WTC11 (cell line): ENCODE measurements at regions not wholly inside any gene's neighbourhood (a gene's known extent, or its start where the extent isn't known, plus 50 kb on each side); places are given as distances from the start of the nearest gene placed in this dataset.

Source experiments
- ATAC-seq: fragments of 200-7000 bp; cut with Tn5 transposase; 2 replicates; pipeline ENCODE4 v1.10.0; 2021; ENCODE audit warnings: mild to moderate bottlenecking, moderate library complexity
- CTCF ChIA-PET: fragments of 300-600 bp; sonication (Branson Sonifier 250); formaldehyde crosslinking; loops from one replicate; lab custom pipeline; 2021; ENCODE audit warnings: antibody characterized with exemption; lab: Charles Lee
- POLR2A ChIA-PET: fragments of 350-600 bp; sonication (Branson Sonifier 250); formaldehyde crosslinking; loops from one replicate; lab custom pipeline; 2021; ENCODE audit warnings: antibody characterized with exemption; lab: Charles Lee
- DNase-seq: peaks from one replicate; pipeline ENCODE4 v3.0.0; 2021; ENCODE audit warnings: low spot score
- H3K27ac Mint-ChIP-seq: 2 replicates; pipeline ENCODE4 v1.8.0; 2021; ENCODE audit warnings: mixed read lengths
- H3K27me3 Mint-ChIP-seq: 2 replicates; pipeline ENCODE4 v1.8.0; 2021; ENCODE audit warnings: low read depth, mild to moderate bottlenecking, moderate library complexity, mixed read lengths
- H3K36me3 Mint-ChIP-seq: 2 replicates; pipeline ENCODE4 v1.8.0; 2021; ENCODE audit warnings: mixed read lengths
- H3K4me1 Mint-ChIP-seq: 2 replicates; pipeline ENCODE4 v1.8.0; 2022; ENCODE audit warnings: mixed read lengths
- H3K4me3 Mint-ChIP-seq: 2 replicates; pipeline ENCODE4 v1.8.0; 2021; ENCODE audit warnings: mild to moderate bottlenecking, moderate library complexity, mixed read lengths
- H3K9me3 Mint-ChIP-seq: 2 replicates; pipeline ENCODE4 v1.8.0; 2021; ENCODE audit warnings: mixed read lengths
- ATF1 ChIP-seq: sonication (generic); formaldehyde crosslinking; IDR thresholded peaks from 2 replicates; pipeline ENCODE4 v1.8.1; 2023; ENCODE audit warnings: mild to moderate bottlenecking, moderate library complexity, missing genetic modification reagents
- FOXK1 ChIP-seq: sonication (generic); formaldehyde crosslinking; IDR thresholded peaks from 2 replicates; pipeline ENCODE4 v1.8.0; 2022; ENCODE audit warnings: mild to moderate bottlenecking, moderate library complexity, missing genetic modification reagents
- GABPB1 ChIP-seq: sonication (generic); formaldehyde crosslinking; IDR thresholded peaks from 2 replicates; pipeline ENCODE4 v1.8.1; 2023; ENCODE audit warnings: mild to moderate bottlenecking, missing genetic modification reagents
- GRHL2 ChIP-seq: fragments of 250-450 bp; sonication (Bioruptor Pico); IDR thresholded peaks from 2 replicates; pipeline ENCODE4 v1.8.0; 2022; ENCODE audit warnings: mild to moderate bottlenecking, moderate library complexity; ENCODE audit not compliant: insufficient replicate concordance, severe bottlenecking
- IRF2 ChIP-seq: sonication (generic); formaldehyde crosslinking; IDR thresholded peaks from 2 replicates; pipeline ENCODE4 v1.8.0; 2022; ENCODE audit warnings: low read depth, missing genetic modification reagents, borderline replicate concordance
- JAZF1 ChIP-seq: fragments of 250-450 bp; sonication (Bioruptor Pico); IDR thresholded peaks from 2 replicates; pipeline ENCODE4 v1.9.0; 2021; ENCODE audit warnings: moderate library complexity, mild to moderate bottlenecking, inconsistent platforms
- ZNF121 ChIP-seq: sonication (generic); formaldehyde crosslinking; IDR thresholded peaks from 2 replicates; pipeline ENCODE4 v1.8.0; 2023; ENCODE audit warnings: missing genetic modification reagents
- ZNF317 ChIP-seq: sonication (generic); formaldehyde crosslinking; IDR thresholded peaks from 2 replicates; pipeline ENCODE4 v1.8.1; 2023; ENCODE audit warnings: low read depth, mild to moderate bottlenecking, moderate library complexity, missing genetic modification reagents, borderline replicate concordance
- ZNF416 ChIP-seq: fragments of 250-450 bp; sonication (Bioruptor Pico); IDR thresholded peaks from 2 replicates; pipeline ENCODE4 v1.9.0; 2021; ENCODE audit warnings: mild to moderate bottlenecking, inconsistent platforms
- TF ChIP-seq, protein P1 (sequence below): sonication (generic); formaldehyde crosslinking; IDR thresholded peaks from 2 replicates; pipeline ENCODE4 v1.8.1; 2023; ENCODE audit warnings: mild to moderate bottlenecking, missing genetic modification reagents, moderate library complexity
- TF ChIP-seq, protein P2 (sequence below): fragments of 250-450 bp; sonication (Bioruptor Pico); conservative IDR thresholded peaks from 2 replicates; pipeline ENCODE4 v1.9.0; 2021; ENCODE audit warnings: mild to moderate bottlenecking
- TF ChIP-seq, protein P3 (sequence below): sonication (generic); formaldehyde crosslinking; IDR thresholded peaks from 2 replicates; pipeline ENCODE4 v1.8.1; 2023; ENCODE audit warnings: mild to moderate bottlenecking, missing genetic modification reagents, borderline replicate concordance
- TF ChIP-seq, protein P4 (sequence below): fragments of 250-450 bp; sonication (Bioruptor Pico); IDR thresholded peaks from 2 replicates; pipeline ENCODE4 v1.9.0; 2021; ENCODE audit warnings: moderate library complexity, mild to moderate bottlenecking, inconsistent platforms, borderline replicate concordance
- TF ChIP-seq, protein P5 (sequence below): fragments of 200-600 bp; IDR thresholded peaks from 2 replicates; pipeline ENCODE4 v1.8.0; 2022; ENCODE audit warnings: antibody characterized with exemption
- TF ChIP-seq, protein P6 (sequence below): sonication (generic); formaldehyde crosslinking; IDR thresholded peaks from 2 replicates; pipeline ENCODE4 v1.8.0; 2022; ENCODE audit warnings: mild to moderate bottlenecking, missing genetic modification reagents

DNA sequence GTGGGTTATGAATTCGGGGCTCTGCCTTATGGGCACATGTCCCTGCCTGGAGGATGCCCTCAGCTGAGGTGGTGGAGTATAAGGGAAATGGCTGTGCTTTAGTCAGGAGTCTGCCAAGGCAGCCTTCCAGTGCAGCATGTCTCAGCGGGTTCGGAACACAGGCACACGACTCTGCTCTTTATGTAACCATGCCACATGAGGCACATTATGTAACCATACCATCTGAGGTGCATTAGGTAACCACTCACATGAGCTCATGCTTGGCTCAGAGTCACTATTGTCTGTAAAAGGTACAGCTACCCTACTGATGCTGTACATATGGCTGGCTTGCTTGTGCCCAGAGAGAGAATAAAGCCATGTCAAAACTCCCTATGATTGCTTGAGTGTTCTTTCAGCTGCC lies 723.6 kb downstream of the TRAM1L1 start:
- CTCF ChIA-PET, result no interaction called here
- TF ChIP-seq ZNF317 (CRISPR knock-in tag) (no peak), GRHL2 (CRISPR knock-in tag) (no peak), IRF2 (CRISPR knock-in tag) (no peak), ZNF416 (CRISPR knock-in tag) (no peak)
- TF ChIP-seq, protein P1, sequence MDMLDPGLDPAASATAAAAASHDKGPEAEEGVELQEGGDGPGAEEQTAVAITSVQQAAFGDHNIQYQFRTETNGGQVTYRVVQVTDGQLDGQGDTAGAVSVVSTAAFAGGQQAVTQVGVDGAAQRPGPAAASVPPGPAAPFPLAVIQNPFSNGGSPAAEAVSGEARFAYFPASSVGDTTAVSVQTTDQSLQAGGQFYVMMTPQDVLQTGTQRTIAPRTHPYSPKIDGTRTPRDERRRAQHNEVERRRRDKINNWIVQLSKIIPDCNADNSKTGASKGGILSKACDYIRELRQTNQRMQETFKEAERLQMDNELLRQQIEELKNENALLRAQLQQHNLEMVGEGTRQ (CRISPR knock-in tag), result no peak
- TF ChIP-seq, protein P2, sequence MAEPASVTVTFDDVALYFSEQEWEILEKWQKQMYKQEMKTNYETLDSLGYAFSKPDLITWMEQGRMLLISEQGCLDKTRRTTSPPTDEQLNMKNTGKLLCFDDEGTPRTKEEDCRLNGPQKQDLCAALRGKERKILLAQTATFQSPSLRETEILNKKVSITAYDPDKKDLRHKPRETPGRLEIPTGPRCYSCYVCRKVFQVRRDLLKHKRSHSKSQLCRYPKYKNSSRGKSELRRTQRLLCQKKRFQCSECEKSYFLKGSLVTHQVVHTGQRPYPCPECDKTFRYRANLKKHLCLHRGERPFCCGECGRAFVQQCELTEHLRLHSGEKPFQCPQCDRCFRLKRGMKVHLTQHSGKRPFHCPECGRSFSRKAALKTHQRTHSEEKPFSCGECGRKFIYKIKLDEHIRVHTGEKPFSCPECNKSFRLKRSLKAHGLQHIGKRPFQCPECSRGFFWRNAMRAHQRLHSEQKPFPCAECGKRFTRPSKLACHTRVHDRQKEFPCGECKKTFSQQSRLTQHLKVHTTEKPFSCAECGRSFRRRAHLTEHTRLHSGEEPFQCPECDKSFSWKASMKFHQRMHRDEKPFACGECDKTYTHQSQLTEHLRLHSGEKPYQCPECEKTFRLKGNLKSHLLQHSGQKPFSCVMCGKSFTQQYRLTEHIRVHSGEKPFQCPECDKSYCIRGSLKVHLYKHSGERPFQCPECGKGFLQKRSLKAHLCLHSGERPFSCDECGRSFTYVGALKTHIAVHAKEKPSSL, result no peak
- TF ChIP-seq, protein P3, sequence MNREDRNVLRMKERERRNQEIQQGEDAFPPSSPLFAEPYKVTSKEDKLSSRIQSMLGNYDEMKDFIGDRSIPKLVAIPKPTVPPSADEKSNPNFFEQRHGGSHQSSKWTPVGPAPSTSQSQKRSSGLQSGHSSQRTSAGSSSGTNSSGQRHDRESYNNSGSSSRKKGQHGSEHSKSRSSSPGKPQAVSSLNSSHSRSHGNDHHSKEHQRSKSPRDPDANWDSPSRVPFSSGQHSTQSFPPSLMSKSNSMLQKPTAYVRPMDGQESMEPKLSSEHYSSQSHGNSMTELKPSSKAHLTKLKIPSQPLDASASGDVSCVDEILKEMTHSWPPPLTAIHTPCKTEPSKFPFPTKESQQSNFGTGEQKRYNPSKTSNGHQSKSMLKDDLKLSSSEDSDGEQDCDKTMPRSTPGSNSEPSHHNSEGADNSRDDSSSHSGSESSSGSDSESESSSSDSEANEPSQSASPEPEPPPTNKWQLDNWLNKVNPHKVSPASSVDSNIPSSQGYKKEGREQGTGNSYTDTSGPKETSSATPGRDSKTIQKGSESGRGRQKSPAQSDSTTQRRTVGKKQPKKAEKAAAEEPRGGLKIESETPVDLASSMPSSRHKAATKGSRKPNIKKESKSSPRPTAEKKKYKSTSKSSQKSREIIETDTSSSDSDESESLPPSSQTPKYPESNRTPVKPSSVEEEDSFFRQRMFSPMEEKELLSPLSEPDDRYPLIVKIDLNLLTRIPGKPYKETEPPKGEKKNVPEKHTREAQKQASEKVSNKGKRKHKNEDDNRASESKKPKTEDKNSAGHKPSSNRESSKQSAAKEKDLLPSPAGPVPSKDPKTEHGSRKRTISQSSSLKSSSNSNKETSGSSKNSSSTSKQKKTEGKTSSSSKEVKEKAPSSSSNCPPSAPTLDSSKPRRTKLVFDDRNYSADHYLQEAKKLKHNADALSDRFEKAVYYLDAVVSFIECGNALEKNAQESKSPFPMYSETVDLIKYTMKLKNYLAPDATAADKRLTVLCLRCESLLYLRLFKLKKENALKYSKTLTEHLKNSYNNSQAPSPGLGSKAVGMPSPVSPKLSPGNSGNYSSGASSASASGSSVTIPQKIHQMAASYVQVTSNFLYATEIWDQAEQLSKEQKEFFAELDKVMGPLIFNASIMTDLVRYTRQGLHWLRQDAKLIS (CRISPR knock-in tag), result no peak

DNA sequence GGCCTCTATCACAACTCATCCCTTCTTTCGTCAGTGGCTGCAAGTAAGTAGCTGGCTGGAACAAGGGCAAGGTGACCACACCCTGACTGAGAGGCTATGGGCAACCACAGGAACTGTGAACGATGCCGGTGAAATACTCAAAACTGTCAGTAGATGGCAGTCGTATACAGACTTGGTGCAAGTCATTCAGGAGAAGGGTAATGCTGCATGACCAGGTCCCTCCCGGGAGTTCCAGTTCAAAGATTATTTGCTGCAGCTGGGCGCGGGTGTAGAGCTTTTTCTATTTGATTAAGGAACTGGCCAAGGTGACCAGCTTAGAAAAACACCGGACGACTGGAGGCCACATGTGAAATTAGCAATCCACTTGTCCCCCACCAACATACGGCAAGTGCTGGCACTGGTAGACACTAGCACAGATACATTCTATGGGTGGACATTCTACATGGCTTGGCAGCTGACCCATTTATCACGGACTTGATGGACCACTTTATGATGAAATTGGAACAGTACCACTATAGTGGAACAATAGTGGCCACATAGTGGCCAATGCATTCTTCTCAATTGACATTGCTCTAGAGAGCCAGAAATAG lies 726.6 kb downstream of the TRAM1L1 start:
- ATAC-seq (peak; percentile 99), DNase-seq (peak; percentile 83)
- Mint-ChIP-seq H3K27ac (no peak overlapping the region), H3K9me3 (peaks cover 4% of the 10 kb centered on the region; the same call in 1 of the 2 replicates), H3K4me3 (no peak overlapping the region), H3K36me3 (no peaks in the 10 kb centered on the region), H3K27me3 (no peaks in the 10 kb centered on the region), H3K4me1 (peaks cover 1% of the 10 kb centered on the region; the same call in 1 of the 2 replicates)
- ChIA-PET POLR2A (interaction anchor here (0.6 kb wide), 2 partner anchors 133 to 291 kb away, joined by 3 read pairs; no protein-coding TSS in a partner anchor), CTCF (interaction anchor here (1.0 to 1.8 kb wide), 6 partner anchors 8 to 344 kb away, joined by 3 to 8 read pairs (median 4); no protein-coding TSS in a partner anchor)
- TF ChIP-seq ZNF121 (no peak), JAZF1 (CRISPR knock-in tag) (no peak)
- TF ChIP-seq, protein P4, sequence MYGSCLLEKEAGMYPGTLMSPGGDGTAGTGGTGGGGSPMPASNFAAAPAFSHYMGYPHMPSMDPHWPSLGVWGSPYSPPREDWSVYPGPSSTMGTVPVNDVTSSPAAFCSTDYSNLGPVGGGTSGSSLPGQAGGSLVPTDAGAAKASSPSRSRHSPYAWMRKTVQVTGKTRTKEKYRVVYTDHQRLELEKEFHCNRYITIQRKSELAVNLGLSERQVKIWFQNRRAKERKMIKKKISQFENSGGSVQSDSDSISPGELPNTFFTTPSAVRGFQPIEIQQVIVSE, result no peak
- TF ChIP-seq, protein P5, sequence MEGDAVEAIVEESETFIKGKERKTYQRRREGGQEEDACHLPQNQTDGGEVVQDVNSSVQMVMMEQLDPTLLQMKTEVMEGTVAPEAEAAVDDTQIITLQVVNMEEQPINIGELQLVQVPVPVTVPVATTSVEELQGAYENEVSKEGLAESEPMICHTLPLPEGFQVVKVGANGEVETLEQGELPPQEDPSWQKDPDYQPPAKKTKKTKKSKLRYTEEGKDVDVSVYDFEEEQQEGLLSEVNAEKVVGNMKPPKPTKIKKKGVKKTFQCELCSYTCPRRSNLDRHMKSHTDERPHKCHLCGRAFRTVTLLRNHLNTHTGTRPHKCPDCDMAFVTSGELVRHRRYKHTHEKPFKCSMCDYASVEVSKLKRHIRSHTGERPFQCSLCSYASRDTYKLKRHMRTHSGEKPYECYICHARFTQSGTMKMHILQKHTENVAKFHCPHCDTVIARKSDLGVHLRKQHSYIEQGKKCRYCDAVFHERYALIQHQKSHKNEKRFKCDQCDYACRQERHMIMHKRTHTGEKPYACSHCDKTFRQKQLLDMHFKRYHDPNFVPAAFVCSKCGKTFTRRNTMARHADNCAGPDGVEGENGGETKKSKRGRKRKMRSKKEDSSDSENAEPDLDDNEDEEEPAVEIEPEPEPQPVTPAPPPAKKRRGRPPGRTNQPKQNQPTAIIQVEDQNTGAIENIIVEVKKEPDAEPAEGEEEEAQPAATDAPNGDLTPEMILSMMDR, result peak; percentile 70

More for the DNA sequence above, 723.6 kb downstream of the TRAM1L1 start:
- Mint-ChIP-seq H3K9me3 (peaks cover 4% of the 10 kb centered on the region; the same call in 1 of the 2 replicates), H3K4me3 (no peak overlapping the region), H3K27me3 (no peaks in the 10 kb centered on the region), H3K36me3 (no peaks in the 10 kb centered on the region), H3K27ac (no peak overlapping the region), H3K4me1 (no peaks in the 10 kb centered on the region)
- POLR2A ChIA-PET, result no interaction called here
- ATAC-seq (no peak), DNase-seq (no peak)

DNA sequence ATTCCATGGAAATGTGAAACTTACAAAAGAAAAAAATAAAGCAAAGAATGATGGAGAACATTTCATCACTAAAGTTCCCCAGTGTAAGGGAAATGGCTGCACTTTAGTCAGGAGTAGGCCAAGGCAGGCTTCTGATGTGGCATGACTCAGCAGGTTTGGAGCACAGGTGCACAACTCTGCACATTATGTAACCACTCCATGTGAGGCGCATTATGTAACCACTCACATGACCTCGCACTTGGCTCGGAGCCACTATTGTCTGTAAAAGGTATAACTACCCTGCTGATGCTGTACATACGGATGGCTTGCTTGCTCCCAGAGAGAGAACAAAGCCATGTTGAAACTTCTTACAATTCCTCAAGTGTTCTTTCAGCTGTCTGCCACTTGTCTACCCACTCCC lies 727.6 kb downstream of the TRAM1L1 start:
- ATAC-seq (no peak), DNase-seq (no peak)
- CTCF ChIA-PET, result no interaction called here
- no peaks in the 10 kb centered on the region for H3K36me3 Mint-ChIP-seq
- peaks cover 2% of the 10 kb centered on the region; the same call in 1 of the 2 replicates for H3K4me1 Mint-ChIP-seq
- no peaks in the 10 kb centered on the region for H3K27me3 Mint-ChIP-seq
- POLR2A ChIA-PET, result no interaction called here
- peaks cover 4% of the 10 kb centered on the region; the same call in 1 of the 2 replicates for H3K9me3 Mint-ChIP-seq
- no peak overlapping the region for H3K27ac Mint-ChIP-seq
- TF ChIP-seq GABPB1 (CRISPR knock-in tag) (peak; percentile 43; the same call in 1 of the 2 replicates), JAZF1 (CRISPR knock-in tag) (no peak), FOXK1 (CRISPR knock-in tag) (no peak), ATF1 (CRISPR knock-in tag) (no peak)
- TF ChIP-seq, protein P6, sequence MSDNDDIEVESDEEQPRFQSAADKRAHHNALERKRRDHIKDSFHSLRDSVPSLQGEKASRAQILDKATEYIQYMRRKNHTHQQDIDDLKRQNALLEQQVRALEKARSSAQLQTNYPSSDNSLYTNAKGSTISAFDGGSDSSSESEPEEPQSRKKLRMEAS (CRISPR knock-in tag), result no peak
- no peak overlapping the region for H3K4me3 Mint-ChIP-seq
